Osteoblast (primary cell): ENCODE measurements at regions not wholly inside any gene's neighbourhood (a gene's known extent, or its start where the extent isn't known, plus 50 kb on each side); places are given as distances from the start of the nearest gene placed in this dataset.
A peak's percentile ranks its signal among the peaks of the same experiment; 100 is the strongest.

Experiments
- DNase-seq: peaks from one replicate; pipeline ENCODE4 v3.0.0; 2011; ENCODE audit warnings: low spot score, mixed read lengths; ENCODE audit not compliant: insufficient read length; ENCODE audit errors: missing footprints
- H2AFZ ChIP-seq: 2 replicates; pipeline ENCODE4 v1.6.0; 2011; ENCODE audit warnings: mild to moderate bottlenecking, low read length
- H3K27ac ChIP-seq: 2 replicates; pipeline ENCODE4 v1.5.1; 2011; ENCODE audit warnings: mild to moderate bottlenecking, low read depth, low read length, moderate library complexity
- H3K27me3 ChIP-seq: 2 replicates; pipeline ENCODE4 v1.6.0; 2012; ENCODE audit warnings: mild to moderate bottlenecking, control low read depth, inconsistent platforms, low read length, moderate library complexity; ENCODE audit not compliant: insufficient read depth
- H3K36me3 ChIP-seq: 2 replicates; pipeline ENCODE4 v1.5.1; 2011; ENCODE audit warnings: mild to moderate bottlenecking, low read length, control low read depth, moderate library complexity; ENCODE audit not compliant: insufficient read depth
- H3K4me1 ChIP-seq: 2 replicates; pipeline ENCODE4 v1.5.1; 2011; ENCODE audit warnings: mild to moderate bottlenecking, low read length, control low read depth, moderate library complexity; ENCODE audit not compliant: insufficient read depth
- H3K4me2 ChIP-seq: 2 replicates; pipeline ENCODE4 v1.6.0; 2011; ENCODE audit warnings: mild to moderate bottlenecking, low read length; ENCODE audit not compliant: insufficient read depth
- H3K4me3 ChIP-seq: fragments of 200-600 bp; sonication (generic); 3 replicates; pipeline ENCODE4 v1.5.1; 2012; ENCODE audit warnings: mild to moderate bottlenecking, low read length, inconsistent platforms; ENCODE audit not compliant: insufficient read depth
- H3K79me2 ChIP-seq: 2 replicates; pipeline ENCODE4 v1.6.0; 2012; ENCODE audit warnings: mild to moderate bottlenecking, low read length, control low read depth, inconsistent platforms; ENCODE audit not compliant: insufficient read depth
- H3K9me3 ChIP-seq: 2 replicates; pipeline ENCODE4 v1.5.1; 2011; ENCODE audit warnings: low read depth, low read length, control low read depth
- H4K20me1 ChIP-seq: 2 replicates; pipeline ENCODE4 v1.6.0; 2012; ENCODE audit warnings: mild to moderate bottlenecking, low read length, control low read depth; ENCODE audit not compliant: insufficient read depth
- CTCF ChIP-seq: IDR thresholded peaks from 2 replicates; pipeline ENCODE4 v1.5.1; 2011; ENCODE audit warnings: mild to moderate bottlenecking, low read depth, low read length, moderate library complexity; ENCODE audit errors: extremely low read depth

GRCh38 chr7:20980232-20980631 is 193.5 kb upstream of the SP8 start:
- H3K9me3 ChIP-seq = no peaks in the 10 kb centered on the region
- no peak for DNase-seq
- no peaks in the 10 kb centered on the region for H3K27me3 ChIP-seq
- no peak overlapping the region for H3K27ac ChIP-seq
- no peaks in the 10 kb centered on the region for H3K36me3 ChIP-seq
- no peak overlapping the region for H3K4me2 ChIP-seq
- no peaks in the 10 kb centered on the region for H4K20me1 ChIP-seq
- H3K4me3 ChIP-seq = no peak overlapping the region
- H3K4me1 ChIP-seq = no peaks in the 10 kb centered on the region
- H2AFZ ChIP-seq = no peak overlapping the region
- TF ChIP-seq CTCF = no peak
- H3K79me2 ChIP-seq = no peaks in the 10 kb centered on the region

- no peaks in the 10 kb centered on the region for H3K79me2 ChIP-seq
- no peaks in the 10 kb centered on the region for H4K20me1 ChIP-seq
- H3K9me3 ChIP-seq = no peaks in the 10 kb centered on the region
- H3K27ac ChIP-seq = no peak overlapping the region
- no peak for TF ChIP-seq CTCF
- no peak overlapping the region for H2AFZ ChIP-seq
- H3K27me3 ChIP-seq = no peaks in the 10 kb centered on the region
- H3K4me2 ChIP-seq = no peak overlapping the region
- H3K4me3 ChIP-seq = no peak overlapping the region
- DNase-seq = peak; percentile 14
- no peaks in the 10 kb centered on the region for H3K36me3 ChIP-seq
- H3K4me1 ChIP-seq = no peaks in the 10 kb centered on the region
Measured at GRCh38 chr7:20980668-20981264, 194.1 kb upstream of the SP8 start.

GRCh38 chr7:20988340-20988739 is 201.7 kb upstream of the SP8 start:
- TF ChIP-seq CTCF = no peak
- Histone ChIP-seq H3K79me2 (no peaks in the 10 kb centered on the region), H3K36me3 (no peaks in the 10 kb centered on the region), H3K4me3 (no peak overlapping the region), H3K4me1 (no peaks in the 10 kb centered on the region), H3K4me2 (no peak overlapping the region), H4K20me1 (no peaks in the 10 kb centered on the region), H3K27ac (no peak overlapping the region), H2AFZ (no peak overlapping the region), H3K27me3 (no peaks in the 10 kb centered on the region), H3K9me3 (no peaks in the 10 kb centered on the region)
- DNase-seq = no peak

- H3K27me3 ChIP-seq = no peaks in the 10 kb centered on the region
- DNase-seq = no peak
- H3K79me2 ChIP-seq = no peaks in the 10 kb centered on the region
- no peaks in the 10 kb centered on the region for H3K9me3 ChIP-seq
- no peak for TF ChIP-seq CTCF
- no peaks in the 10 kb centered on the region for H3K36me3 ChIP-seq
- no peak overlapping the region for H2AFZ ChIP-seq
- H3K27ac ChIP-seq = no peak overlapping the region
- no peak overlapping the region for H3K4me2 ChIP-seq
- H4K20me1 ChIP-seq = no peaks in the 10 kb centered on the region
- no peak overlapping the region for H3K4me3 ChIP-seq
- H3K4me1 ChIP-seq = no peaks in the 10 kb centered on the region
Measured at GRCh38 chr7:20991544-20991943, 204.9 kb upstream of the SP8 start.
